Activated T-cell treated with anti-CD3 and anti-CD28 coated beads, Interleukin-2, amount 50 U/mL, for 4 hours (primary cell): ENCODE measurements at regions not wholly inside any gene's neighbourhood (a gene's known extent, or its start where the extent isn't known, plus 50 kb on each side); places are given as distances from the start of the nearest gene placed in this dataset.

Experiments
- ATAC-seq, 2 donors: fragments of 200-7000 bp; cut with Tn5 transposase; one replicate each; pipeline ENCODE4 v1.10.0; 2021
- DNase-seq: peaks from one replicate; pipeline ENCODE4 v3.0.0-alpha.2; 2020
- H3K27me3 Mint-ChIP-seq: one replicate; pipeline ENCODE4 v1.8.0; 2021; ENCODE audit warnings: low read depth, mixed read lengths
- H3K36me3 Mint-ChIP-seq: one replicate; pipeline ENCODE4 v1.8.0; 2022; ENCODE audit warnings: mixed read lengths; ENCODE audit not compliant: insufficient read depth
- H3K4me1 Mint-ChIP-seq: one replicate; pipeline ENCODE4 v1.8.0; 2021; ENCODE audit warnings: low read depth, mixed read lengths
- H3K4me3 Mint-ChIP-seq: one replicate; pipeline ENCODE4 v1.8.0; 2021; ENCODE audit warnings: mild to moderate bottlenecking, moderate library complexity, mixed read lengths
- H3K9me3 Mint-ChIP-seq: one replicate; pipeline ENCODE4 v1.8.0; 2021; ENCODE audit warnings: mixed read lengths

DNA sequence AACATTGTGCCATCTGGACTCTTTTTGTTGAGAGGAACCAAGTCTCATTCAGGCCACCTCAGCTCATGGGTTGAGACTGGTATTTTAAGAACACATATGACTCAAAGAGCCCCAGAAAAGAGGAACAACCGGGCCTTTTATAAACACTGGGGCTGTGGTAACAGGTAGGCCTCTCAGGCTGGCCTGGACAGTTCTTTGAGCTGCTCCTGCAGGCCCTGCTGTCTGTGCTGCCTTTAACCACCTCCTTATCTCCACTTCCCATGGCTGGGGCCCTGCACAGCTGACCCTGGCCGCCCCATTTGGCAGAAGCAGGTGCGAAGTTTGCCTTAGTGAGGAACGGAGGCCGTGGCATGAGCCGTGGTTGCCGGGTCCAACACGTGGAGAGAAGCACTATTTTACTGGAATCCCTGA lies 163.3 kb downstream of the RHOU start:
- Mint-ChIP-seq H3K9me3 (no peaks in the 10 kb centered on the region), H3K36me3 (no peaks in the 10 kb centered on the region), H3K27me3 (peaks cover 2% of the 10 kb centered on the region), H3K4me3 (no peak overlapping the region), H3K4me1 (no peaks in the 10 kb centered on the region)
- ATAC-seq (no peak), DNase-seq (no peak)

DNA sequence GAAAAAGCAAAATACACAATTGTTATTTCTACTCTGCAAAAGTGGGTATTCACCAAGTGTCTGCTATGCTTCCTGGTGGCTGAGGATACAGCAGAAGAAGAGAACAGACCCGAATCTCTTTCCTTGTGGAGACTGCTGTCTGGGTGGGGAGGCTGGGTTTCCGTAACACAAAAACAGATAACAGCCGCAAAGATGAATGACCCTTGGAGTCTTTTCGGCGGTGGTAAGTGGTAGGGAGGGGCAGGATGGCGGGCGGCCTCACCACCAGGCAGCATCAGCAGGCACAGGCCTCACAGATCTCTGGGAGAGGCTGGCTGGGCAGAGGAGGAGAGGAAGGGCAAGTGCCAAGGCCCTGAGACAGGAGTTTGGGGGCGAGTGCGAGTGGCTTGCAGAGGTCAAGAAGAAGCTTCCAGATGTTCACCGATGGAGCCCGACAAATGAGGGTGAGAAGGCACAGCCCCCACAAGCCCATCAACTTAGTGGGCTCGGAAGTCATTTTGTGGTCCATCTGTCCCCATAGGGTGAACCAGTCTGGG lies 164.2 kb downstream of the RHOU start:
- no peak for DNase-seq
- no peaks in the 10 kb centered on the region for H3K9me3 Mint-ChIP-seq
- no peaks in the 10 kb centered on the region for H3K36me3 Mint-ChIP-seq
- H3K4me1 Mint-ChIP-seq = no peaks in the 10 kb centered on the region
- no peak overlapping the region for H3K4me3 Mint-ChIP-seq
- no peak for ATAC-seq
- H3K27me3 Mint-ChIP-seq = peaks cover 2% of the 10 kb centered on the region

DNA sequence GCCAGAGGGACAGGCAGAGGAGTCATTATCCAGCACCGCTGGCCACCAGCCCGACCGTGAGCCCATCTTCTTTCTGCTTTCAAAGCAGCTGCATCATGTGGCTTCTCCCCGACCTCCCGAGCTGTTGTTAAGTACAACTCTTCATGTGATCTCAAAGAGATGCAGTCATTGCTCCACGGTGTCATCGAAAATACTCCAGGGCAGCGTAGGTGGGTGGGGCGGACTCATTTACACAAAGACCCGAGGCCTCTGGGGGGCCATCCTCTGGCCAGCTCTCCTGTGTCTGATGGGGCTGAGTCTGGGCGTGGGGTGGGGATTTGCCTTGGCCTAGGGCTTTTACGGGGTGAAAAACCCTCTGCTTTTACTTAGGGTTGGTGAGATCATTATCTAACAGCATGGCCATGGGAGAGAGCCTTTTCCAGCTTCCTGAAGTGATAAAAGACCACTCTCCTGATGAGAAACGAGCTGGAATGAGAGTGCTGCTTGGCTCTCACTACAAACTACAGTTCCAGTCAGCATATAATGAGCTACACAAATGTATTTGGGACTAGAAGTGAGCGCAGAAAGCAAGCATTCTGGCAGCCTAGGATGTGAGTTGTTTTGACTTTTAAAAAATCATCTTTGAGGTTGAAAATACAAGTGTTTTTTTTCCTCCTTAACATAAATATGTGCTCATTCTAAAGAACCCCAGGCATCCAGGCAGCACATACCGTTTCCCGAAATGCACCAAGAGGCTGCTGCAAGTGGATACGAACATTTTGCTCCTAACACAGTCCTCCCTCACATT lies 165.0 kb downstream of the RHOU start:
- no peaks in the 10 kb centered on the region for H3K9me3 Mint-ChIP-seq
- no peak for ATAC-seq
- H3K36me3 Mint-ChIP-seq = no peaks in the 10 kb centered on the region
- no peaks in the 10 kb centered on the region for H3K4me1 Mint-ChIP-seq
- DNase-seq = no peak
- peaks cover 2% of the 10 kb centered on the region for H3K27me3 Mint-ChIP-seq
- no peak overlapping the region for H3K4me3 Mint-ChIP-seq

DNA sequence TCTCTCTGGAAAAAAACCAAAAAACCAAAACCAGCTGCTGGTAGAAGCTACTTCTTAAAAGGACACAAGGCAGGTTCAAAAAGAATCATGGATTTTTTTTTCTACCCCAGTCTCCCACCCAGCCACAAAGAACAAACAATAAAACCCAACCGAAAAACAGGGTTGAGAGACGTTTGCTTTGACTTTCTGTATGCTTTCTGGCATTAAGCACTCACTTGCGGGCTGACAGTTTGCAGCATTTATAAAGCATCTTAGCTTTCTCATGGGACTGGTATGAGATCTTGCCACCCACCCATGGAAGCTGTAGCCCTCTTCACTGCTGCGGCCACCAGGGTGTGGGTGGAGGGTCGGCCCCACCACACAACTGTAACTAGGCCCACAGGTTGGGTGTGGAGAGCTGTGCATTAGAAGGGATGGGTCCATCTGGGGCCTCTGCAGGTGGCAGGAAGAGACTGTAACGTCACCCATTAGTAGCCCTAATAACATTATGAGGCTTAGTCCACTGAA lies 165.7 kb downstream of the RHOU start:
- ATAC-seq = no peak
- Mint-ChIP-seq H3K9me3 (no peaks in the 10 kb centered on the region), H3K4me3 (no peak overlapping the region), H3K36me3 (no peaks in the 10 kb centered on the region), H3K4me1 (no peaks in the 10 kb centered on the region), H3K27me3 (peaks cover 2% of the 10 kb centered on the region)
- no peak for DNase-seq

DNA sequence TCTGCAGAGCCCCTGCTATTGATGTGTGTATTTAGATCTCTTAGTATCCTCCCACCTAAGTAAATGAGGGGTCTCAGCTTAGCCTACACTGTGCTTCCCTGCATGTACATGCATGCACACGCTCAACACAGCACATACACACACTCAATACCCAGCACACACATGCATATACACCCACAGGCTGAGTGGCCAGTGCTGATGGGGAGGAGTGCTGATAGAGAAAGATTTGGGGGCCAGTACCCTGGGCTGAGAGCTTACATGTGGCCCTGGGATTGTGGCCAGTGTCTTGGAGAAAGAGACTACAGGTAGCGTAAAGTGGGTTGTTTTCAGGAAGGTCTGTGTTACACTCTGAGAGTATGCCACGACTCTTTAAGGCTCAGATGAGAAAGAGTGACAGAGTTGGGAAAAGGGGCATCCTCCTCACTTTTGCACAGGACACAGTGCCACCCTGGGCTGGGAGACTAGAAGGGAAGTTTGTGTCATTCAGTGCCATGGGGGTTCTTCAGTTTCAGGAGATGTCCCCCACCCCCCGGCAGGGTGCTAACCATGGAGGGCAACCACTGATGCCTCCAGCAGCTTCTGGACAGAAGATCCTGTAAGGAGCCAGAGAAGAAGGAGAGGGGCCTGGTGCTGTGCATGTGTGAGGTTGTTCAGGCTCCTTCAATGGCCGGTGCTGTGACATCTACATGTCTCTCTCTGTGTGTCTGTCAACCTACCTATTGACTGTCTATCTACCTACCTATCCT lies 166.8 kb downstream of the RHOU start:
- Mint-ChIP-seq H3K27me3 (peaks cover 2% of the 10 kb centered on the region), H3K4me1 (no peaks in the 10 kb centered on the region), H3K9me3 (no peaks in the 10 kb centered on the region), H3K36me3 (no peaks in the 10 kb centered on the region), H3K4me3 (no peak overlapping the region)
- DNase-seq (no peak), ATAC-seq (no peak)

DNA sequence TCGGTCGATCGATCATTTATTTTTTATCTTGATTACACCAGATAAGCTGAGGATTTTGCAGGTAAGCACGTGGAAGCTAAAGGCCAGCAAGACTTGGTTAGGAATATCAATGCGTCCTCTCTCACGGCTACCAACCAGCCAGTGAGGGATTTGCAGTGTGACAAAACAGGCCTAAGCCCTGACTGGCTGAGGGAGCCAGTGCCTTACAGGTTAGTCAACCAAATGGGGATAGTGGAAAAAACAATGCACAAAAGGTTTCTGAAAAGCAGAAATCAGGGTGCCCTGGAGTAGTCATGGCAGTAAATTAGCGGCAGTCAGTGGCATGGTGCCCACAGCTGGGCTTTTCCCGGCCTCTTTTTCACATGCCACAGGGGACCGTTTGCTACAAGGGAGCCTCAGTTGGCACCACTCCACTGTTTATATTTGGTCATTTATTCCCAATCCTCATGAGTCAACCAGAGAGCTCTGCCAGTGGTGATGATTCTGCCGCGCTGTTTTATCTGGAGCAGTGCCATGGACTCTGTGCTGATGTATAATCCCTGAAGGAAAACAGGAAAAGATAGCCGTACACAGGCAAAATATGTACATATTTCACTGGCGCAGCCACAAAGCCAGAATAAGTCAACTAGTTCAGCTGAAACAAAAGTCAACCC lies 167.6 kb downstream of the RHOU start:
- H3K9me3 Mint-ChIP-seq = peaks cover under 1% of the 10 kb centered on the region
- DNase-seq = no peak
- H3K4me3 Mint-ChIP-seq = no peak overlapping the region
- H3K36me3 Mint-ChIP-seq = no peaks in the 10 kb centered on the region
- peaks cover 2% of the 10 kb centered on the region for H3K27me3 Mint-ChIP-seq
- H3K4me1 Mint-ChIP-seq = no peaks in the 10 kb centered on the region
- no peak for ATAC-seq

GRCh38 chr1:228903434-228904071 lies 168.3 kb downstream of the RHOU start:
- DNase-seq (no peak), ATAC-seq (no peak)
- Mint-ChIP-seq H3K27me3 (peaks cover 2% of the 10 kb centered on the region), H3K36me3 (no peaks in the 10 kb centered on the region), H3K9me3 (peaks cover 2% of the 10 kb centered on the region), H3K4me3 (no peak overlapping the region), H3K4me1 (no peaks in the 10 kb centered on the region)

DNA sequence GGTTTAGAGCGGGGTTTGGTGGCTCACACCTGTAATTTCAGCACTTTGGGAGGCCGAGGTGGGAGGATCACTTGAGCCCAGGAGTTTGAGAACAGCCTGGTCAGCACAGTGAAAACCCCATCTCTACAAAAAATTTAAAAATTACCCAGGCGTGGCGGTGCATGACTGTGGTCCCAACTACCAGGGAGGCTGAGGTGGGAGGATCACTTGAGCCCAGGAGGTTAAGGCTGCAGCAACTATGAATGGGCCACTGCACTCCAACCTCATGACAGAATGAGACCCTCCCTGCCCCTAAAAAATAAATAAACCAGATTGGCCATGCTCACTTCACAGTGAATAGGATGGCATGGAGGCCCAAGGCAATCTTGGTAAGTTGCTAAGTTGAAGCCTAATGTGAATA lies 168.9 kb downstream of the RHOU start:
- Mint-ChIP-seq H3K4me1 (no peaks in the 10 kb centered on the region), H3K27me3 (peaks cover 2% of the 10 kb centered on the region), H3K36me3 (no peaks in the 10 kb centered on the region), H3K9me3 (peaks cover 2% of the 10 kb centered on the region), H3K4me3 (no peak overlapping the region)
- DNase-seq (no peak), ATAC-seq (no peak)

- Mint-ChIP-seq H3K4me3 (no peak overlapping the region), H3K27me3 (no peaks in the 10 kb centered on the region), H3K4me1 (no peaks in the 10 kb centered on the region), H3K9me3 (peaks cover 2% of the 10 kb centered on the region), H3K36me3 (no peaks in the 10 kb centered on the region)
- DNase-seq (no peak), ATAC-seq (no peak)
Observed at GRCh38 chr1:228905701-228906101, 170.4 kb downstream of the RHOU start.

GRCh38 chr1:228906223-228906860 lies 171.1 kb downstream of the RHOU start:
- H3K4me3 Mint-ChIP-seq = no peak overlapping the region
- no peaks in the 10 kb centered on the region for H3K36me3 Mint-ChIP-seq
- DNase-seq (no peak), ATAC-seq (no peak)
- peaks cover 2% of the 10 kb centered on the region for H3K9me3 Mint-ChIP-seq
- no peaks in the 10 kb centered on the region for H3K27me3 Mint-ChIP-seq
- H3K4me1 Mint-ChIP-seq = no peaks in the 10 kb centered on the region

GRCh38 chr1:228911225-228912210 lies 176.2 kb downstream of the RHOU start:
- no peak for ATAC-seq
- H3K36me3 Mint-ChIP-seq = no peaks in the 10 kb centered on the region
- H3K4me3 Mint-ChIP-seq = no peak overlapping the region
- H3K4me1 Mint-ChIP-seq = no peaks in the 10 kb centered on the region
- peaks cover 2% of the 10 kb centered on the region for H3K9me3 Mint-ChIP-seq
- no peak for DNase-seq
- no peaks in the 10 kb centered on the region for H3K27me3 Mint-ChIP-seq

DNA sequence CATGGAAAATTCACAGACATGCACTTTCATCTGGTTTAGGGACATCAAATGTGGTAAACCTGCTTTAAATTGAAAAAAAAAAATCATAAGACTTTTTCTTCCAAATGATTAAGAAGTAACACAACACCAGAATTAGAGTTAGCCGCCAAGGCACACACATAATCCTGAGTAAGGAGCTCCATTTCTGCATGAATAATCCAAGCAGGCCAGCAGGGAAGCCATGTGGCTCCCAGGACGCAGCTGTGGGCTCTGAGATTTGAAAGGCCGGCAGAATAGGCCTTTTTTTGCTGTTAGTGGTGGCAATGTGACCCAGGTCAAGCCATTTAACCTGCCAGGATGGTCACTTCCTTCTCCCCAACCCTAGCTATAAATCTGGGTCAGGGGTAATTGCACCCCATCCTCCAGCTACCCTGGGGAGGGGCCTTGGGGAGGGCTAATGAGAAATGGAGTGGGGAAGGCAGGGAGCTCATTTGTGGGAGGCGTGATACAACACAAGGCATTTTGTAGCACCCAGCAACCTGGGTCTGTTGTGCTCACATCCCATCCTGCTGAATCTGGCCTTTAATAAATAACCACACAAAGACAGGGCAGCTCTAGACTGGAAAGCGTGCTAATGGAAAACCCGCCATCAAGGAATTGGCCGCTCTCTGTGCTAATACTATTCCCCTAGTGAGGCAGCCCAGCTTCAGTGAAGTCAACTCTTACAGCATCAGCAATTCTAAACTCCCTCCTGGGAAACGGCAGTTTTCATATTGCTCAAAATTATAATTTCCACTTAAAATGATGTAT lies 178.5 kb downstream of the RHOU start:
- H3K4me3 Mint-ChIP-seq = no peak overlapping the region
- H3K9me3 Mint-ChIP-seq = no peaks in the 10 kb centered on the region
- H3K36me3 Mint-ChIP-seq = no peaks in the 10 kb centered on the region
- no peaks in the 10 kb centered on the region for H3K4me1 Mint-ChIP-seq
- DNase-seq = no peak
- no peak for ATAC-seq
- H3K27me3 Mint-ChIP-seq = no peaks in the 10 kb centered on the region
